ENCODE measurements at regions not wholly inside any gene's neighbourhood (a gene's known extent, or its start where the extent isn't known, plus 50 kb on each side); places are given as distances from the start of the nearest gene placed in this dataset.

DNA sequence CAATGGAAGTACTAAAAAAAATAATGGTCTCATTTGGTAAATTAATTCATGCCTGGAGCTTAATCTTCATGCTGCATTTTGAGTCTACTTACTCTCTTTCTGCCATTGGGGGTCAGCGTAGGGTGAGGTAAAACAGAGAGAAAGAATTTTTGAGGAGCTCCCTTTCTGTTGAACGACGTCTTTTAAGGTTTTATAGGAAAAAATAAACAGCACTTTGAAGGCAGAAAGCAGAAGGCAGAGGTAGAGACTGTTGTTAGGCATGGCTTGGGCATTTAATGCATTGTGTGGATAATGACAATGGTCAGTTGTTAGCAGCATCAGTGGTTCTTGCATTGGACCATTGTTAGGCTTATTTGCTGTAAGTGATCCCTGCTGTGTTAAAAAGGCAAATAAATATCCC lies 557.2 kb upstream of the STXBP6 start:
- Histone ChIP-seq H3K36me3 (ENCODE audit: insufficient read depth) (no peaks in the 10 kb centered on the region), H3K27ac (no peak overlapping the region), H2AFZ (ENCODE audit: low read depth) (no peak overlapping the region), H3K79me2 (ENCODE audit: insufficient read depth, low read depth) (no peaks in the 10 kb centered on the region), H3K9ac (no peak overlapping the region), H3K27me3 (ENCODE audit: insufficient read depth, low read depth) (no peaks in the 10 kb centered on the region), H3K4me2 (no peak overlapping the region), H3K4me3 (IDR thresholded peaks at IDR 0.05; ENCODE audit: insufficient read depth, low read depth, low read length) (no peak overlapping the region), H4K20me1 (ENCODE audit: insufficient read depth) (no peaks in the 10 kb centered on the region), H3K4me1 (ENCODE audit: low read depth, poor library complexity, severe bottlenecking) (no peaks in the 10 kb centered on the region)
- TF ChIP-seq, protein P1, sequence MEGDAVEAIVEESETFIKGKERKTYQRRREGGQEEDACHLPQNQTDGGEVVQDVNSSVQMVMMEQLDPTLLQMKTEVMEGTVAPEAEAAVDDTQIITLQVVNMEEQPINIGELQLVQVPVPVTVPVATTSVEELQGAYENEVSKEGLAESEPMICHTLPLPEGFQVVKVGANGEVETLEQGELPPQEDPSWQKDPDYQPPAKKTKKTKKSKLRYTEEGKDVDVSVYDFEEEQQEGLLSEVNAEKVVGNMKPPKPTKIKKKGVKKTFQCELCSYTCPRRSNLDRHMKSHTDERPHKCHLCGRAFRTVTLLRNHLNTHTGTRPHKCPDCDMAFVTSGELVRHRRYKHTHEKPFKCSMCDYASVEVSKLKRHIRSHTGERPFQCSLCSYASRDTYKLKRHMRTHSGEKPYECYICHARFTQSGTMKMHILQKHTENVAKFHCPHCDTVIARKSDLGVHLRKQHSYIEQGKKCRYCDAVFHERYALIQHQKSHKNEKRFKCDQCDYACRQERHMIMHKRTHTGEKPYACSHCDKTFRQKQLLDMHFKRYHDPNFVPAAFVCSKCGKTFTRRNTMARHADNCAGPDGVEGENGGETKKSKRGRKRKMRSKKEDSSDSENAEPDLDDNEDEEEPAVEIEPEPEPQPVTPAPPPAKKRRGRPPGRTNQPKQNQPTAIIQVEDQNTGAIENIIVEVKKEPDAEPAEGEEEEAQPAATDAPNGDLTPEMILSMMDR (conservative IDR thresholded peaks at IDR 0.05; ENCODE audit: low read depth, low read length) = no peak

DNA sequence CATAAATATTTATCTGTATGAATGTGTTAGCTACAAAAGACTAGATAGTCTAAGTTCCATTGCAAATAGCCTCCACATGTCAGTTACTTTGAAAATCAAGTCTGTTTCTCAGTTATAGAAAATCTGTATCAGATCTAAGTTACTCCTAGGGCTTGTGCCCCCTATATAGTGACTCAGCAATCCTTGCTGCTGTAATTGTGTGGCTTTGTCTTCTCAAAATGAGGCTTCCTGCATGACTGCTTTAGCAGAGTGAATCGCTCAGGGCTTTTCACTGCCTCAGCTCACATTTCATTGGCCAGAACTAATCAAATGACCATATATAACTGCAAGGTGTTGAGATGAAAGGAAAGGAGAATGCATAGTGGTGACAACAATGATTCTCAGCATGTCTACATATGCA lies 552.2 kb upstream of the STXBP6 start:
- Histone ChIP-seq H3K4me1 (ENCODE audit: low read depth, poor library complexity, severe bottlenecking) (no peaks in the 10 kb centered on the region), H3K4me3 (IDR thresholded peaks at IDR 0.05; ENCODE audit: insufficient read depth, low read depth, low read length) (no peak overlapping the region), H3K4me2 (no peak overlapping the region), H3K9ac (no peak overlapping the region), H2AFZ (ENCODE audit: low read depth) (no peak overlapping the region), H4K20me1 (ENCODE audit: insufficient read depth) (no peaks in the 10 kb centered on the region), H3K79me2 (ENCODE audit: insufficient read depth, low read depth) (no peaks in the 10 kb centered on the region), H3K27me3 (ENCODE audit: insufficient read depth, low read depth) (no peaks in the 10 kb centered on the region), H3K27ac (no peak overlapping the region), H3K36me3 (ENCODE audit: insufficient read depth) (no peaks in the 10 kb centered on the region)
- TF ChIP-seq, protein P1 (conservative IDR thresholded peaks at IDR 0.05; ENCODE audit: low read depth, low read length) = no peak

GRCh38 chr14:25588751-25589150 lies 538.8 kb upstream of the STXBP6 start:
- TF ChIP-seq, protein P1 (conservative IDR thresholded peaks at IDR 0.05; ENCODE audit: low read depth, low read length) = no peak
- H3K4me1 ChIP-seq (ENCODE audit: low read depth, poor library complexity, severe bottlenecking) = no peaks in the 10 kb centered on the region
- no peak overlapping the region for H2AFZ ChIP-seq (ENCODE audit: low read depth)
- H3K4me2 ChIP-seq = no peak overlapping the region
- H3K27me3 ChIP-seq (ENCODE audit: insufficient read depth, low read depth) = no peaks in the 10 kb centered on the region
- no peaks in the 10 kb centered on the region for H3K79me2 ChIP-seq (ENCODE audit: insufficient read depth, low read depth)
- H3K36me3 ChIP-seq (ENCODE audit: insufficient read depth) = no peaks in the 10 kb centered on the region
- no peak overlapping the region for H3K4me3 ChIP-seq (IDR thresholded peaks at IDR 0.05; ENCODE audit: insufficient read depth, low read depth, low read length)
- no peak overlapping the region for H3K9ac ChIP-seq
- H3K27ac ChIP-seq = no peak overlapping the region
- H4K20me1 ChIP-seq (ENCODE audit: insufficient read depth) = no peaks in the 10 kb centered on the region

DNA sequence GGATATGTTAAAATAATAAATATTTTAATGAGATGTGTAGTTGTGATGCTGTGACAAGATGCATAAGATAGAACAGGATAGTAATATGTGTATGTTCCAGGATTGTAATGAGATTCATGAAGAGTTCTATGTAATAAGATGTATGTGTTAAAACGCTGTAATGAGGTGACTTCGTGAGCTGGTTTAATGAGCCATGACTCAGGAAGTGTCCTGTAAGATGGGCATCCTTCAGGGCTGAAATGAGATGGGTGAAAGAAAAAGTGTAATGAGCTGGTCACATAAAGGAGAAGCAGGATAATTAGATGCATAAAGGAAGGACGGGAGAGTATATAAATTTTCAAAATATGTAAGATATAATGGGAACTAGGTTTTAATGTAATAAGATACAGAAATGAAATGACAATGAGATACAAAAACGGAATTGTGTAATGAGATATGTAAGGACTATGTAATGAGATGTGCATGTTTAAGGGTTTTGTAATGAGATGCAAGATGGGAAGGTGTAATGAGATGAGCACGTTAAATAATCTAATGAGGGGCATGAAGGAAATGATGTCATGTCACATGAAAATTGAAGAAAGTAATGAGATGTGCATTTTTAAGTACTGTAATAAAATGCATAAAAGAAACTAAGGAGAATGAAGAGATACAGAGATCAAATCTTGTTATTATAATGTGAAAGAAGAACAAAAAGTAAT lies 524.8 kb upstream of the STXBP6 start:
- H3K9ac ChIP-seq = no peak overlapping the region
- H3K4me2 ChIP-seq = no peak overlapping the region
- no peak overlapping the region for H2AFZ ChIP-seq (ENCODE audit: low read depth)
- H3K4me3 ChIP-seq (IDR thresholded peaks at IDR 0.05; ENCODE audit: insufficient read depth, low read depth, low read length) = no peak overlapping the region
- no peaks in the 10 kb centered on the region for H3K79me2 ChIP-seq (ENCODE audit: insufficient read depth, low read depth)
- H3K4me1 ChIP-seq (ENCODE audit: low read depth, poor library complexity, severe bottlenecking) = no peaks in the 10 kb centered on the region
- TF ChIP-seq, protein P1 (conservative IDR thresholded peaks at IDR 0.05; ENCODE audit: low read depth, low read length) = no peak
- no peaks in the 10 kb centered on the region for H3K27me3 ChIP-seq (ENCODE audit: insufficient read depth, low read depth)
- H3K36me3 ChIP-seq (ENCODE audit: insufficient read depth) = no peaks in the 10 kb centered on the region
- H4K20me1 ChIP-seq (ENCODE audit: insufficient read depth) = no peaks in the 10 kb centered on the region
- no peak overlapping the region for H3K27ac ChIP-seq
